ENCODE measurements at regions not wholly inside any gene's neighbourhood (a gene's known extent, or its start where the extent isn't known, plus 50 kb on each side); places are given as distances from the start of the nearest gene placed in this dataset.

GRCh38 chr21:24514081-24514733, 1093.1 kb downstream of the MRPL39 start:
- TF ChIP-seq CTCF (conservative IDR thresholded peaks at IDR 0.05; ENCODE audit: low read depth in 2 of 2) (peak in 1 of 2 experiments; percentile 60; a peak in 3 of 4 replicates), POLR2AphosphoS5 (IDR thresholded peaks at IDR 0.05; ENCODE audit: low read depth) (no peak)
- Histone ChIP-seq H4K20me1 (replicated peaks; ENCODE audit: insufficient read depth) (no peaks in the 10 kb centered on the region), H3K4me1 (ENCODE audit: insufficient read depth) (no peaks in the 10 kb centered on the region), H3K9me2 (ENCODE audit: insufficient read depth) (no peaks in the 10 kb centered on the region), H3F3A (replicated peaks; ENCODE audit: low read depth) (no peaks in the 10 kb centered on the region), H3K36me3 (ENCODE audit: insufficient read depth) (no peaks in the 10 kb centered on the region; the same call in 1 of the 2 replicates), H3K27ac (ENCODE audit: low read depth) (no peak overlapping the region), H3K27me3 (ENCODE audit: insufficient read depth) (no peaks in the 10 kb centered on the region), H3K4me2 (no peak overlapping the region), H3K79me2 (replicated peaks; ENCODE audit: insufficient read depth) (no peaks in the 10 kb centered on the region), H3K4me3 (no peak overlapping the region), H2AFZ (no peak overlapping the region)
- Mint-ChIP-seq H3K27me3 (ENCODE audit: insufficient read depth, low read depth, poor library complexity) (no peaks in the 10 kb centered on the region), H3K4me3 (no peak overlapping the region), H3K27ac (no peak overlapping the region), H3K4me1 (no peaks in the 10 kb centered on the region), H3K9me3 (peaks cover 70% of the 10 kb centered on the region), H3K36me3 (ENCODE audit: low read depth) (no peaks in the 10 kb centered on the region; the same call in 2 of the 3 replicates)
- DNase-seq (ENCODE audit: low spot score) (peak; percentile 9), ATAC-seq (no peak)

- no peak overlapping the region for H3K27ac Mint-ChIP-seq
- ATAC-seq, result no peak
- Histone ChIP-seq H3K79me2 (replicated peaks; ENCODE audit: insufficient read depth) (no peaks in the 10 kb centered on the region), H3K4me3 (no peak overlapping the region), H3K27me3 (ENCODE audit: insufficient read depth) (no peaks in the 10 kb centered on the region), H3K4me1 (ENCODE audit: insufficient read depth) (no peaks in the 10 kb centered on the region), H3F3A (replicated peaks; ENCODE audit: low read depth) (no peaks in the 10 kb centered on the region), H4K20me1 (replicated peaks; ENCODE audit: insufficient read depth) (no peaks in the 10 kb centered on the region), H3K36me3 (ENCODE audit: insufficient read depth) (no peaks in the 10 kb centered on the region; the same call in 1 of the 2 replicates), H3K27ac (ENCODE audit: low read depth) (no peak overlapping the region), H3K4me2 (no peak overlapping the region), H2AFZ (no peak overlapping the region), H3K9me2 (ENCODE audit: insufficient read depth) (no peaks in the 10 kb centered on the region)
- no peaks in the 10 kb centered on the region for H3K27me3 Mint-ChIP-seq (ENCODE audit: insufficient read depth, low read depth, poor library complexity)
- no peak overlapping the region for H3K4me3 Mint-ChIP-seq
- DNase-seq (ENCODE audit: low spot score), result no peak
- no peaks in the 10 kb centered on the region for H3K4me1 Mint-ChIP-seq
- H3K9me3 Mint-ChIP-seq, result peaks cover 79% of the 10 kb centered on the region
- peaks cover 11% of the 10 kb centered on the region; the same call in 2 of the 3 replicates for H3K36me3 Mint-ChIP-seq (ENCODE audit: low read depth)
- no peak for TF ChIP-seq EZH2 (IDR thresholded peaks at IDR 0.05; ENCODE audit: low read depth, unreplicated experiment)
- TF ChIP-seq ETS1 (IDR thresholded peaks at IDR 0.05), result no peak
- no peak for TF ChIP-seq JUNB (IDR thresholded peaks at IDR 0.05; ENCODE audit: unreplicated experiment)
- no peak for TF ChIP-seq REST (IDR thresholded peaks at IDR 0.05; ENCODE audit: unreplicated experiment)
- no peak for TF ChIP-seq STAT1 (IDR thresholded peaks at IDR 0.05; ENCODE audit: unreplicated experiment)
- TF ChIP-seq POLR2AphosphoS5 (IDR thresholded peaks at IDR 0.05; ENCODE audit: low read depth), result no peak
- TF ChIP-seq ZNF462 (CRISPR knock-in tag; IDR thresholded peaks at IDR 0.05), result no peak
Observed at GRCh38 chr21:24509131-24509530, 1098.2 kb downstream of the MRPL39 start.

Data from GM23338 (cell line).